ENCODE measurements at regions not wholly inside any gene's neighbourhood (a gene's known extent, or its start where the extent isn't known, plus 50 kb on each side); places are given as distances from the start of the nearest gene placed in this dataset.

GRCh38 chr12:100675432-100675831, 101.9 kb downstream of the GAS2L3 start:
- DNase-seq (ENCODE audit: low spot score) = no peak

GRCh38 chr12:100681074-100681473, 107.6 kb downstream of the GAS2L3 start:
- no peak for DNase-seq (ENCODE audit: low spot score)

GRCh38 chr12:100682178-100682577, 108.7 kb downstream of the GAS2L3 start:
- no peak for DNase-seq (ENCODE audit: low spot score)

- DNase-seq (ENCODE audit: low spot score) = no peak
Measured at GRCh38 chr12:100687686-100688085, 106.9 kb upstream of the ANO4 start.

- no peak for DNase-seq (ENCODE audit: low spot score)
Measured at GRCh38 chr12:100688451-100688864, 106.1 kb upstream of the ANO4 start.

DNA sequence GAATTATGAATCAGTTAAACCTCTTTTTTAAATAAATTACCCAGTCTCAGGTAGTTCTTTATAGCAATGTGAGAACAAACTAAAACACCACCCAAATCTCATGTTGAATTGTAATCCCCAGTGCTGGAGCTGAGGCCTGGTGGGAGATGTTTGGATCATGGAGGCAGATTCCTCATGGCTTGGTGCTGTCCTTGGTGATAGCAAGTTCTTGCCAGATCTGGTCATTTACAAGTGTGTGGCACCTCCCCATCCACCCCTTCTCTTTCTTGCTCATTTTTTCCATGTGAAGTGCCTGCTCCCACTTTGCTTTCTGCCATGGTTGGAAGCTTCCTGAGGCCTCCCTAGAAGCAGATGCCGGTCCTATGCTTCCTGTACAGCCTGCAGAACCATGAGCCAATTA, 102.1 kb upstream of the ANO4 start:
- DNase-seq (ENCODE audit: low spot score) = no peak

DNA sequence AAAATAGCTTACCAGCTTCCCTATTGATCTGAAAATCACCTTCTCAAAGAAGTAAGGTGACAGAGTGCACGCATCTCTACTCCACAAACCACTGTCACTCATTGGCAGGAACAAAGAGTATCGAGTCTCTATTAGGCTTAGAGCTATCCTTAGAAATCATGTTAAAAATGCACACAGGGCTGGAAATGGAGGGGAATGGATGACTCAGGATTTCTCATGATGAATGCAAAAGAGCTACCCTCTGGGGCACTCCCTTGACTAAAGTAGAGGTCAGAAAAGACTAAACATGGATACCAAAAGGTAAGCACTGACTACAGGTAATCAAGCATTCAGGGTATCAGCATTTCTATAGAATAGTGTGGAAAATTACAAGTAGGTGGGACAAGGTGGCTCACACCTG, 96.1 kb upstream of the ANO4 start:
- DNase-seq (ENCODE audit: low spot score) = no peak

GRCh38 chr12:100699209-100699608, 95.4 kb upstream of the ANO4 start:
- DNase-seq (ENCODE audit: low spot score) = no peak

GRCh38 chr12:100703337-100703736, 91.2 kb upstream of the ANO4 start:
- DNase-seq (ENCODE audit: low spot score) = no peak

- DNase-seq (ENCODE audit: low spot score) = no peak
Measured at GRCh38 chr12:100703868-100704267, 90.7 kb upstream of the ANO4 start.

DNA sequence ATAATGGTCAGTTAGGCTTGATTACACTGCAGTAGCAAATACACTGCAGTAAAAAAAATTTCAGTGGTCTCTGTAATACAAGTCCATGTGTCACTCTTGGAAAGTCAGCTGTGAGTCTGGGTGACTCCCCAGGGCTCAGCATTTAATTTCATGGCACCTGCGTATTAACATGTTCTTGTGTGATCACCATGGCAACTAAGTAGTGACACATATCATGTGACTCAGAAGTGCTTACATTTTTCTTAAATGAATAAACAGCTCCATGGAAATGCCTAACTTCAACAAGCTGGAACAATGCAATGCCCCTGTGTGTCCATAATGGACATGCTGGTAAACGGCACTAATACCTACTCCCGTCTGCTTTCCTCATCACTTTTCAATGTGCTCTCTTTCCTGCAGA, 88.5 kb upstream of the ANO4 start:
- DNase-seq (ENCODE audit: low spot score) = no peak

- DNase-seq (ENCODE audit: low spot score) = no peak
Measured at GRCh38 chr12:100708591-100708990, 86.0 kb upstream of the ANO4 start.

DNA sequence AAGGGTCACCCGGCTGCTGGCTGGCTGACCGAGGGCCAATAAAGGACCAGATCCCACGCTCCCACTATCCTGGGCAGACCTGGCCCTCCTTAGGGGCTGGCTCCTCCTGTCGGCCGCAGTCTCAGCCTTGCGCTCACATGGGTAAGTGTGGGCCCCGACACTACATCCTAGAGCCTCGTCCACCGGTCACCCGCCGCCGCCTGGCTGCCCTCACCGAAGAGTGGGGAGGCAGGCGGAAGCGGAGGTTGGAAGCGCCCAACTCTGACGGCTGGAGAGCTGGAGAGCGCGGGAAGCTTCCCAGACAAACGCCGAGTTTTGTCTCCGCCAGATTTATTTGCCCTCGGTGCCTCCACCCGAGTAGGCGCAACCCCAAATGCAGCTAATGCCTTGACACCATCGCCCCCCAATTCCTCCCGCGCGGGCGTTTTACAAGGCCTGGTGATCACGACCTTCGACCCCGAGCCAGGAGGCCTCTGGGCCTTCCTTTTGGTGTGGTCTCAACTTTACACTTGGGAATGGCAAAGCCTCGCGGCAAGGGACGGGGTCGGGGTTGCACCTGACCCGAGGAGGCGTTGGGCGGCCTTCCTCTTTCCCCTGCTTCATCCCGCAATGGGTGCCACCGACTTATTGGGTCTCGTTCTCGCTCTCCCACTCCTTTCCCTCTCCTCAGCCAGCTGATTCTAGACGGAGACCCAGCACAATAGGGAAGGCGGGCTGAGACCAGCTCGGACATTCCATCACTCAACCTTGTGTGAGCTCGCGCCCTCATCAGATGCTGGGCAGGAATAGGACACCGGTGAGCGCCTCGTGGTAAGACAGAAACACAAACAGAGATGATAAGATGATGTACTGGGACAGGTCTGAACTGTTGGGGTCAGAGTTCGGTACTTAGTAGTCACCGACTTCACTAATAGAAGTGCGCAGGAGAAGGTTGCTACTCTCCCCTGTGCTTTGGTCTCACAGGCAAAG, 78.3 kb upstream of the ANO4 start:
- peak; percentile 61 for DNase-seq (ENCODE audit: low spot score)

- peak; percentile 81 for DNase-seq (ENCODE audit: low spot score)
Measured at GRCh38 chr12:100716945-100717732, 77.4 kb upstream of the ANO4 start.

- peak; percentile 51 for DNase-seq (ENCODE audit: low spot score)
Measured at GRCh38 chr12:100717733-100718067, 76.9 kb upstream of the ANO4 start.

DNA sequence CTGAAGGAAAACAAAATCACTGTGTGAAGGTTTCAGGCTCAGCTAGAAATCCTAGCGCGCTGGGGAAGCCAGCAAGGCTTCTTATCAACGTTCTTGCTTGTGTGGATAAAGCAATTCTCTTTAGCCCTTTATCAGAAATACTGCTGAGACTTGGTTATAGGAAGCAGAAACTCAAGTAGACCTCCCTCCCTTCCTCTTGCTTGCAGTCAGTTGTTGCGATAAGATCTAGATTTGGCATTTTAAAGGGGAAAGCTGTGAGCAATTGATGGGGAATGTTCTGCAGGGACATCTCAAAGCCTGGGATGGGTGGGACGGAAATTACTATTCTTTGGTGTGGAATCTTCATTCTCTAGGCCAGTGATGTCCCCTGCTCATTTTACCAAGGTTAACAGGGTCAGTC, 76.4 kb upstream of the ANO4 start:
- DNase-seq (ENCODE audit: low spot score) = no peak

DNA sequence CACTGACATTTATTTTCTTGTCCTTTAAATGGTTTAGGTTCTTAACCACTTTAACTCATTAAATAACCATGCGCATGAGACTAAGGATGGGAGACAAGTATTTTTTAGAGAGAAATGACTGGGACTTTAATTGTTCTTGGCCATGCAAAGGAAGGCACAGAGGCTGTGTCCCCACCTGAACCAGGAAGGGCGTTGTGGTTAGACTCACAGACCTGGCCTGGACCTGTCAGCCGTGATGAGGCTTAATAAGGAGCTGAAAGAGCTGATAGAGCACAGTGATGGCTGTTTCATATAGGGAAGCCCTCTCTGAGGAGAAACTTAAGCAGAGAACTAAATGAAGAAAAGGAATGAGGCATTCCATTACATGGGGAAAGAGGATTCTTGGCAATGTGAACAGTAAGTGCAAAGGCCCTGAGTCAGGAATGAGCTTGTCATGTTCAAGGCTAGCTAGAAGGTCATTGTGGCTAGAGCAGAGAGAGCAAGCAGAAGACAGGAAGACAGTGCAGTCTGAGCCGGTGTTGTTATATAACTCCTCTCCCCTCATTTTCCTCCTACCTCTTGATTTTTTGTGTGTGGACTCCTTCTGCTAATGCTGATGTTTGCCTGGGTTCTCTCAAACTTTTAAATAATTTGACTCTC, 74.4 kb upstream of the ANO4 start:
- no peak for DNase-seq (ENCODE audit: low spot score)

DNA sequence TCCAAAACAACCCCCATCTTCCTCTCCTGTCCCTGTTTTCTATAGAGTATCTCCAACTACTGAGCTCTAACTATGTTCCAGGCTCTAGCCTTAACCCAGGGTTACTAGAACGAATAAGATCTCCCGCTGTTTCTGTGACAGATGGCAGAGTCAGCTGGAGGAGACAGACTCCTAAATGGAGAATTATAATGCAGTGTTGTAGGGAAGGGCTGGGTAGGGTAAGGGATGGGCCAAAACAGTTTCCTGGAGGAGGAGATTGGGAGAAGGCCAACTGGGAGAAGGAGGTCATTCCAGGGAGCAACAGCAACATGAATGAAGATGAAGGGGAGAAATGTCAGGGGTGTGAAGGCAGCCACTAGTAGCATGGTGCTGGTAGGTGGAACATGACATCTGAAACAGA, 73.4 kb upstream of the ANO4 start:
- no peak for DNase-seq (ENCODE audit: low spot score)

DNA sequence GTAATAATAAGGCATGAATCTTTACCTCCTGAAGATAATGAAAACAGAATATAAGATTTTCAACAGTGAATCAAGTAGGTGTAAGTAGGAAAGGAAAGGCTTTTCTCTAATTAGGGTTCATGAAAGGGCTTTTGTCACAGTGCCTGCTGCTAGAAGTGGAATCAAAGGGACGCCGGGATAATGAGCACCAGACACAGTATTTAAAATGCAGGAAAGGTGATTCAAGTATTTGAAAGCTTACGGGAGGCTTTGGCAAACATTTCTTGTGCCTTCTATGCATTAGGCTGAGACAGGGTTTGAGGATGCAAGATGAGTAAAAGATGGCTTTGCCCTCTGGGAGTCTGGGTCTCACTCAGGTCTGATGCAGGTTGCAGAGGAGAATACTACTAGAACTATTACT, 70.5 kb upstream of the ANO4 start:
- DNase-seq (ENCODE audit: low spot score) = no peak

DNA sequence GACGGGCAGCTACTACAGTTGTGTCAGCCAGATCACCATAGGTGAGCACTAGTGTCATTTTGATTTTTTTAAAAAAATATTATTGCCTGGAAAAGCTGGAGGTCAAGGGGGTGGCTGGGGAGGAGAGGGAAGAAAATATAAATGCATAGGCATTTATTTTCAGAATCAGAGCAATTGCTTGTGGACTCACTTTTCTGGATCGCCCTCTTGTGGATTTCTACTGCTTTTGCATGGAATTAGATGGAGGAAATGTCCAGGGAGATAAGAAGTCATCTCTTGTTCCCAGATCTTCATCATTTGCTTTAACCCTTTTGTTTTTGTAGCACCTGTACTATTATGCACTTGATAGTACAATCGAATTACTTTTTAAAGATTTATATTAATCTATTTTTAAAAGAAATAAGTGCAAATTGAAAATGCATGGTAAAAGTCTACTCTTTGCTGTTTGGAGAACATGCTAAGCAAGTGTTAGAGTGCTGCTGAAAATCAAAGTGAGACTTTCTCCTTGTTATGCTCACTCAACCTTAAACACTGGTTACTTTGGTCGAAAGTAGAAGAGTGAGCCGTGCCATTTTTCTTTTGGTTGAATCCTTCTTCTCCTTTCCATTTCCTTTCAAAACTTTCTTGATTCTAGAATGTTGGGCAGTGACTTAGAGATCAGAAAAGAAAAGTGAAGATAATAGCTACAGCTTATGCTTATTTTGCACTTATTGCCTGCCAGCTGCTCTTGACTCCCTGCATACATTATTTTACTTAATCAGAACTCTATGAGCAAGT, 60.6 kb upstream of the ANO4 start:
- no peak for DNase-seq (ENCODE audit: low spot score)

DNA sequence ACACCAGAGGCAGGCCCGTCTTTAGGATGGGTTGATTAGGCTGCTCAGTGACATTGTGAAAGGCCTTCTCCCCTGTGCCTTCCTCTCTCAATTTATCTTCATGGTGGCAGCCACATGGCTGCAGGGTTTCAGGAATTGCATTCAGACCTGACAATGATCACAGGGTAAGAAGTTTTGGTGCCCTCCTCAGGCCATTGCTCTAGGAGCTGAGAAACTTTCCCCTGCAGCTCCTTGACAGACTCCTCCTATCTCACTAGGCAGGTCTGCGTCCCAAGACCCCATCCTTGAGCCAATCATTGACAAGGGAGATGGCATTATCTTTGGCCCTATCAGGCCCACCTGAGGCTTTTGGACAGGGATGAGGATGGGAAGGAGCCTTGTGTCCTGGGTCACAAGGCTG, 57.4 kb upstream of the ANO4 start:
- no peak for DNase-seq (ENCODE audit: low spot score)

DNA sequence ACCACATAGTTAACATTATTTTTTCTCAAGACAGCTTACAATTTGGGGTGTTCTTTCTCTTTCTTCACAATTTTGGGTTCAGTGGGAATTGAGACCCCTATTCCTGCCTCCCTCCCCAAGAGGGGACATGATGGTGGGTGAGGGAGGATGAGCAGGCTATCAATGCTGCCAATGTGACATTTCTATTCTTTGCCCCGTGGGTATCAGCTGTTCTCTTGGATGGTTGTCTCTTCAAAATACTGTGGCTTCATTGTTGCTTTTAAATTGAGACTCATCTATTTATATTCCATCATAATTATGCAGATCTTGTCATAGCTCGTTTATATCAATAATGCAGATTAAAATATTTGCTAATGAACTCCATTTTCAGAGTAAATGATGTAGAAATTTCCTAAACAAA, 56.5 kb upstream of the ANO4 start:
- no peak for DNase-seq (ENCODE audit: low spot score)

Measured in HuH-7.5 (cell line).